Activated CD4-positive, CD25-positive, alpha-beta regulatory T cell treated with anti-CD3 and anti-CD28 coated beads, Interleukin-2, amount 50 U/mL, for 24 hours (primary cell): ENCODE measurements at regions not wholly inside any gene's neighbourhood (a gene's known extent, or its start where the extent isn't known, plus 50 kb on each side); places are given as distances from the start of the nearest gene placed in this dataset.

Experiments used
- ATAC-seq, 2 donors: fragments of 150-1000 bp; cut with Tn5 transposase; one replicate each; pipeline ENCODE4 v1.10.0; 2021; ENCODE audit warnings: mild to moderate bottlenecking in 1 of 2, moderate library complexity in 1 of 2

- ATAC-seq, result no peak
Measured at GRCh38 chrX:15191830-15192229, 78.1 kb downstream of the ASB9 start.

- ATAC-seq, result no peak
Measured at GRCh38 chrX:15188039-15188438, 81.8 kb downstream of the ASB9 start.

- ATAC-seq, result no peak
Measured at GRCh38 chrX:15177316-15177715, 92.6 kb downstream of the ASB9 start.

- no peak for ATAC-seq
Measured at GRCh38 chrX:15173411-15173810, 96.5 kb downstream of the ASB9 start.

GRCh38 chrX:15170927-15171326 lies 99.0 kb downstream of the ASB9 start:
- ATAC-seq, result no peak

GRCh38 chrX:15167826-15168225 lies 102.1 kb downstream of the ASB9 start:
- no peak for ATAC-seq

DNA sequence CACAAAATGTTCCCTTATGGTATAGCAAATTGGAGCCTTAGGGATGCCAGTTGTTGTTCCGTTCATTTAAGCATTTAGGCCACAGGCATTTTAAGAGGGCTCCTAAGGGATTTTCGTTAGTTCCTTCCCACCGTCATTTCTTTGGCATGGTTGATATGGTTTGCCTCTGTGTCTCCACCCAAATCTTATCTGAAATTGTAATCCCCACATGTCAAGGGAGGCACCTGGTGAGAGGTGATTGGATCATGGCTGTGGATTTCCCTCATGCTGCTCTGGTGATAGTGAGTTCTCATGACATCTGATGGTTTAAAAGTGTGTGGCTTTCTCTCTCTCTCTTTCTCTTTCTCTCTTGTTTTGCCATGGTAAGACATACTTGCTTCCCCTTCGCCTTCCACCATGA lies 104.1 kb downstream of the ASB9 start:
- no peak for ATAC-seq

DNA sequence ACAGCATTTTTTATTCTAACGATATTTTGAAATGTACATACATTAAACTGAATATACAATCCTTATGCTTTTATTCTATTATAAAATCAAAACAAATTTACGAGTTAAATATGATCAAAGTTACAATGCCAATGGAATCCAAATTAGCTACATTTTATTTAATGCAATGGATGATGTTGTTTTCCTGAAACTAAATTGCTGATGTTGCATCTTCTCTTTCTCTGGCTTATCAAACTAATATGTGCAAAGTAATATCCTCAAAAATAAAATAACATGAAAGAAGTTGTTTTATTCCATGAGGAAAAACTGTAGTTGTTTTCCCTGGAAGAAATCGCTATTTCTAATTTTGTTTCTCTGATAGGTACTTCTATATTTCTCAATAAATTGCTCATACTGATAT lies 106.8 kb downstream of the ASB9 start:
- ATAC-seq, result no peak

GRCh38 chrX:15160558-15161095 lies 109.3 kb downstream of the ASB9 start:
- no peak for ATAC-seq

- ATAC-seq, result peak; percentile 92
Measured at GRCh38 chrX:15158736-15159406, 111.0 kb downstream of the ASB9 start.

DNA sequence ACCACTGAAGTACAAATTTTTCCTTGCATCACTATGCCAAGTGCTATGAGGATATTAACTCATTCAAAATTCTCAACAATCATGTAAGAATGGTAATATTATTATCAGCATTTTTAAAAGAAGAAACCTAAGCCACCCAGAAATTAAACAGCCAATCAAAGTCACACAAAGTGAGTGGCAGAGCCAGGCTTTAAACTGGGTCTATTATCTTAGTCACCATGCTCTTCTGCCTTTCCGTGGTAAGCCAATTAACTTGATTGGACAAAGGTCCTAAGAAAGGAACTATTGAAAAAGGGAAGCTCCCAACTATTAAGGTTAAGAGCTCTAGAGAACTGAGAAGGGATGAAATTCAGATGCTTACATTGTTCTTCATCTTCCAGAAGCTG lies 111.5 kb downstream of the ASB9 start:
- peak; percentile 3 to 4 for ATAC-seq

DNA sequence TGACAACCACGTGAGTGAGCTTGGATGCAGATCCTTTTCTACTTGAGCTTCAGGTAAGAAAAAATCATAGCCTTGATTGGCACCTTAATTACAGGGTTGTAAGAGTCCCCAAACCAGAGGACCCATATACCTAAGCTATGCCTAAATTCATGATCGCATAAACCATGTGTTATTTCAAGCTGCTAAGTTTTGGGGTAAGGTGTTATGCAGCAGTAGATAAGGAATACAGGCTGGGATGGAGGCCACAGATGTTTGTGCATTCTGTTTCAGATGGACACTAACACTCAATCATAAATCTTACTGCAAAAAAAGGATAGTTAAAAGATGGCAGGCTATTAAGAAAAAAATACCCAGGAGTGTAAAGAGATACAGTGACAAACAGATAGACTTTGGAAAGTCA lies 112.3 kb downstream of the ASB9 start:
- ATAC-seq, result no peak

- peak; percentile 87 for ATAC-seq
Measured at GRCh38 chrX:15151267-15152186, 118.4 kb downstream of the ASB9 start.

DNA sequence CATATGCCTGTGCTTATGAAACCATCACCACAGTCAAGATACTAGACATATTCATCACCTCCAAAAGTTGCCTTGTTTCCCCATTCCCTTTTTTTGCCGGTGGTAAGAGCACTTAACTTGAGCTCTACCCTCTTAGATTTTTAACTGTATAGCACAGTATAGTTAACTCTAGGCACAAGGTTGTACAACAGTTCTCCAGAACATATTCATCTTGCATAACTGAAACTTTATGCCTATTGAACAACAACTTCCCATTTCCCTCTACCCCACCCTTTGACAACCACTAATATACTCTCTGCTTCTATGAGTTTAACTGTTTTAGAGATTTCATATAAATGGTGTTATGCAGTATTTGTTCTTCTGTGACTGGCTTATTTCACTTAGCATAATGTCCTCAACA lies 119.3 kb downstream of the ASB9 start:
- no peak for ATAC-seq

DNA sequence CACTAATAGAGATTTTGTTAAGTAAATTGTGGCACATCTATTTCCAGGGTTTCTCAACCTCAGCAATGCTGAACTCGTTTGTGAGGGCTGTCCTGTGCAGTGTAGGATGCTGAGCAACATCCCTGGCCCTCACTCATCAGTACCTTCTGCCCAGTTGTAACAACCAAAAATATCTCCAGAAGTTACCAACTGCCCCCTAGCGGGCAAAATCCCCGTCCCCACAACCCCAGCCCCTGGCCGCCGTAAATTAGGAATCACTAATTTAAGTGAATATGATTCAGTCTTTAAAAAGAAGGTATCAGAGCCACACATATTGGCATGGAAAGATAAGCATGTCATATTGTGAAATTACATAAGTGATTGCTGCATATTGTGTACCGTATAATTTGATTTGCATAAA lies 123.4 kb downstream of the ASB9 start:
- ATAC-seq, result no peak

GRCh38 chrX:15143825-15144121 lies 126.1 kb downstream of the ASB9 start:
- ATAC-seq, result no peak

- ATAC-seq, result peak; percentile 57 to 66
Measured at GRCh38 chrX:15143050-15143824, 126.6 kb downstream of the ASB9 start.

- ATAC-seq, result peak; percentile 76 to 77
Measured at GRCh38 chrX:15142084-15142715, 127.7 kb downstream of the ASB9 start.

DNA sequence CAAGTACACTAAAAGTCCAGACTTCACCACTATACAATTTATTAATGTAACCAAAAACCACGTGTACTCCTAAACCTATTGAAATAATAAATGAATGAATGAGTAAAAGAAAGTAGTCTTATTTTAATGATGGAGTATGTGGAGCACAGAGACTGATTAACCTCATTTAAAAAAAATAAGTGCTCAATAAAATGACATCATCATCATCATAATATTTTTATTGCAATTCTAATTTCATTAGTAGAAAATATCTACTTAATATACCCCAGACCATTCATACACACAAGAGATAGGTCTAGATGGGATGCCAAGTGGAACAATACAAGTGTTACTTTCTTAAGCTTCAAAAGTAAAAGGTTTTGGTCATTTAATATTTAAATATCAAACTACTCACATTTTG lies 133.1 kb downstream of the ASB9 start:
- no peak for ATAC-seq

DNA sequence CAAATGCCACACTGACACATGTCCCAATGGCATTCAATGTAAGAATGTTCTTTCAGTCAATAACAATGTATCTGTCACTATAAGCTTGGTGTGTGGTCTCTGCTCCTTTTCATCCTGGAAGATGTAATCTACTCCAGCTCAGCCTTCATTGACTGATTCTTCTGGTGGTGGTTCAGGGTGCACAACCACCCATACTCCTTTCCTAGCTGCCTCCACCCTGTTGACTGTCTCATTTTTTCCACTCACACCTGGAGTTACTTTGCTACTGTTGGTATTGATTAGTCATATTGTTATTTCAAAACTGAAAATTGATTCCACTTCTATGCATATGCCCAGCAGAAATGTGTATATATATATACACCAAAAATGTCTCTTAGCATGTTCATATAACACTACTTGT lies 140.5 kb downstream of the ASB9 start:
- peak; percentile 41 to 60 for ATAC-seq

DNA sequence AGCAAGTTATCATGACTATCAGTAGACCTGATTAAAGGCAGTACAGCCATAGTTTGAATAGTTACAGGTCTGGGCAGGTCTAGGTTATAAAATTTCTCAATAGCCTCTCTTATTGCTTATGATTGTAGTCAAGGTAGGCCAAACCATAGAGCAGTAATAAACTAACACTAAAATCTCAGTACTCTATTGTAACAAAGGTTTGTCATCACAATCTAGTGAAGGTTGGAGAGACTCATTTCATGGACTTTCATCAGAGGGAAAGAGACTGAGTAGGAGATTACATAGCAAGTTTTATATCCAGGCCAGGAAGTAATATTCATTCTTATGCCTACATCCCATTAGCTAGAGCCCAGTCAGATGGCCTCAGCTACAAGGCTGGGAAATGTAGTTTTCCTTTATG lies 141.0 kb downstream of the ASB9 start:
- no peak for ATAC-seq

DNA sequence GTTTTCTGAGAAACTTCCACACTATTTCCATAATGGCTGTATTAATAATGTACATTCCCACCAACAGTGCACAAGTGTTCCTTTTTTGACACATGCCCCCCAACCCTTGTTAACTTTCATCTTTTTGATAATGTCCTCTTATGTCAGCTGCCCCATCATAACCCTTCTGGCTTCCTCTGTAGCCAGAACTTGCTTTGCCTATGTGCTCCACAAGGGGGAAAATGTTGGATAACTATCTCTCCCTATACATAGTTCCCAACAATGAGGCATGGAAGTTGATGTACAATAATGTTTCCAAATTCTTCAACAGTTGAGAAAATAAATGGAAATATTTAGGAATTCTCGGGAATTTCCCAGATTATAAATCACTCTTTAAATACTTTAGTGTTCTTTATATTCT lies 142.9 kb downstream of the ASB9 start:
- no peak for ATAC-seq

DNA sequence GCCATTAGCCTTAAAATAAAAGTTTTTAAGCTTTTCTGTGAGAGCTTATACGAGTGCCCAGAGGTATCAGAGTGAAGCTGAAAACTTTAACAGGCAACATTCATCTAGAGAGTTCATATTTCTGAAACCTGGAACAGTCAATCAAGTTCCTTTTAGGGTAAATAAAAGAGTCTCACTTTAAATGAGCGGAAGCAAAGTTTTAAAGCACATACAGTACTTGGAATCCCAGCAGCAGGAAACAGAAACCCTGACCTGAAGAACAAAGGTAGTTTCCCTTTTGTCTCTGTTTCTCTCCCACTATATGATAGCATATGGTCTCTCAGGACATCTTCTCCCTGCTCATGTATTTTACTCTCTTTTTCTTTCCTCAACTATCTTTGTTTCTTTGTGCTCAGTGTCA lies 153.0 kb downstream of the ASB9 start:
- no peak for ATAC-seq
